LoVo (cell line): ENCODE measurements at regions not wholly inside any gene's neighbourhood (a gene's known extent, or its start where the extent isn't known, plus 50 kb on each side); places are given as distances from the start of the nearest gene placed in this dataset.

ENCODE experiments used
- DNase-seq: peaks from one replicate; pipeline ENCODE4 v3.0.0-alpha.2; 2016; ENCODE audit warnings: low spot score

DNA sequence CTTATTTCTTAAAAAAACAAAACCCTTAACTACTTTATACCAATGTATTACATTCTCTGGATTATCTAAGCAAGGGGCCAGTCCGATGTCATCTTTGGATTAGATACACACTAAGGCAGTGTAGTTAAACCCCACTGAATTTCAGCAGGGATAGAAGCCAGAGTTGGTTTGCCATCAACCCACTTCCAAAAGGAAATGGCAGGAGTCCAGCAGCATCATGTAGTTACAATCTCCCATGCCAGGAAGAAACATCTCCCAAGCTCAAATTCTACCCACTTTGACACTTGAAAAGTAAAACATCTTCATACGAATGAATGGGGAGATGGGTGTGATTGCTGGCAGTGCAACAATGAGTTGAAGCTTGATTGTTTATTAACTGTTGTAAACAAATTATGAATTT is 203.5 kb upstream of the PLXNC1 start:
- DNase-seq: no peak

DNA sequence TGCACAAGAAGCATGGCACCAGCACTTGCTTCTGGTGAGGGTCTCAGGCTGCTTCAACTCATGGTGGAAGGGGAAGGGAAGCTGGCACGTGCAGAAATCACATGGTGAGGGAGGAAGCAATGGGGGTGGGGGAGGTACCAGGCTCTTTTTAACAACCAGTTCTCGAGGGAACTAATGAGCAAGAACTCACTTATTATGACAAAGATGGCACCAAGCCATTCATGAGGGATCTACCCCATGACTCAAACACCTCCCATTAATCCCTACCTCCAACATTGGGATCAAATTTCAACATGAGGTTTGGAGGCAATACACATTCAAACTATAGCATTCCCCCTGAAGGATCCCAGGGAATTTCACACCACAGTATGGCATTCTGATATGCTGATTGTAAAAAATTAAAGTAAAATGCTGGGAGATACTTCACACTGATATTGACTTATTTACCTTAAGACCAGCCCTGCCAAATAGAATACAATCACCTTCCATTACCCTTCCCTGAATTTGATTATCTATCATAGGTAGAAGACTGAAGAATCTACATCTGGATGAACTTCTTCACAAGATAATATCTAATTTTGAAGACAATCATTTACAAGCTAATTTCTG is 201.7 kb upstream of the PLXNC1 start:
- no peak for DNase-seq

DNA sequence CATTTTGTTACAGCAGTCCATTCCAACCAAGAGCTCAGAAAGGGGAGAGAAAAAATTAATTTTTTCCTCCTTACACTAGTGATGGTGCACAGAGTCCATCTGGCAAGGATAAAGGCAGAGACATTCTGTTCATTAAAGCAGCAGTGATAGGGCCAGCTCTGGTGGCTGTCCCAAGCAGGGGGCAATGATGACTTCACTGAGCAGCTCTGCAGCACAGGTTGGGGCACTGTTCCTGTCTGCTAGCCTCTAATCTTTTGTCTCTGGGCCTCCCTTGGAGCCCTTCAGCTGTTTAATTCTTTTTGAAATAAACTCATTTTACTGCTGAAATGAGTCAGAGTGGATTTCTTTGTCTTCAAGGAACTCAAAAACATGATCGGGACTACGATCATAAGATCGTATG is 200.9 kb upstream of the PLXNC1 start:
- DNase-seq: no peak

DNA sequence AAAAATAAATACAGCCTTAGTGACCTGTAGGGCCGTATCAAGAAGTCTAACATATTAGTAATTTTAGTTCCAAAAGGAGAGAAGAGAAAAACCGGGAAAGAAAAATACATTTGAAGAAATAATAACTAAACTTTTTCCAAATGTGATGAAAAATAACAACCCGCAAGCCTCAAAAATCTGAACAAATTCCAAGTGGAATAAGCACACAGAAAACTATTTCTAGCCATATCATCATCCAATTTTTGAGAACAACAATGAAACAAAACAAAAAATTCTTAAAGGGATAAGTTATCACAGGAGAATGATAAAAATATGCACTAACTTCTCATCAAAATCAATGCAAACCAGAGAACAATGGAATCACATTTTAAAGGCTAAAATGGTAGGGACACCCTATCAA is 198.1 kb upstream of the PLXNC1 start:
- no peak for DNase-seq

DNA sequence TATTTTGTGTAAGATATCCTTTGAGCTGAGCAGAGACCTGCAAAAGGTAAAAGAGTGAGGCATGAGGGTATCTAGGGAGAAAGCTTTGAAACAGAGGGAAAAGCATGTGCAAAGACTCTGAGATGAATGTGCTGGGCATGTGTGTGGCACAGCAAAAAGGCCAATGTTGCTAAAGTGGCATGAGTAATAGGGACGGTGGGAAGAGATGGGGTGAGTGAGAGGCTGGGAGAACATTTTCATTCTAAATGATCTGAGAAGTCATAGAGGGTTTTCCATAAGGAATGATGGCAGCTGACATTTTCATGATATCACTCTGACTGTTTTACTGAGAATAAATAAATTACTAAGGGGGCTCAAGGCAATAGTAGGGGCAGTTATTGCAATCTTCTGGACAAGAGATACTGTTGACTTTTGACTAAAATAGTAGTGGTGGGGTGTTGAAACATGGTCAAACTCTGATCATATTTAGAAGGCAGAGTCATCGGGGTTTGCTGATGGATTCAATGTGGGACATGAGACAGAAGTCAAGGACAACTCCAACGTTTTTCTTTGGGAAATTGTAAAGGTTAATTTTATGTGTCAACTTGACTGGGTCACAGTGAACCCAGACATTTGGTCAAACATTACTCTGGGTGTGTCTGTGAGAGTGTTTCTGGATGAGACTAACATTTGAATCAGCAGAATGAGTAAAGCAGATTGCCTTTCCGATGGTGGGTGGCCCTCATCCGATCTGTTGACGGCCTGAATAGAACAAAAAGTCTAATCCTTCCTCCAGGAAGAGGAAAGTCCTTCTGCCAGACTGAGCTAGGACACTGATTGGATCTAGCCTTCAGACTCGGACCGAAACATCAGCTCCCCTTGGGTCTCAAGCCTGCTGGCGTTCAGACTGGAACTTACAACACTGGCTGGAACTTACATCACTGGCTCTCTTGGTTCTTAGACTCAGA is 193.9 kb upstream of the PLXNC1 start:
- no peak for DNase-seq

DNA sequence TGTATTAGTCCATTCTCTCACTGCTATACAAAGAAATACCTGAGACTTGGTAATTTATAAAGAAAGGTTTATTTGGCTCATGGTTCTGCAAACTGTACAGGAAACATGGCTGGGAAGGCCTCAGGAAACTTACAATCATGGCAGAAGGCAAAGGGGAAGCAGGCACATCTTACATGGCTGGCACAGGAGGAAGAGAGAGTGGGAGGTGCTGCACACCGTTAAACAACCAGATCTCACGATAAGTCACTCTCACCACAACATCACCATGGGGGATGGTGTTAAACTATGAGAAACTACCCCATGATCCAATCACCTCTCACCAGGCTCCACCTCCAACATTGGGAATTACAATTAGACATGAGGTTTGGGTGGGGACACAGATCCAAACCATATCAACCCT is 191.8 kb upstream of the PLXNC1 start:
- DNase-seq: no peak

DNA sequence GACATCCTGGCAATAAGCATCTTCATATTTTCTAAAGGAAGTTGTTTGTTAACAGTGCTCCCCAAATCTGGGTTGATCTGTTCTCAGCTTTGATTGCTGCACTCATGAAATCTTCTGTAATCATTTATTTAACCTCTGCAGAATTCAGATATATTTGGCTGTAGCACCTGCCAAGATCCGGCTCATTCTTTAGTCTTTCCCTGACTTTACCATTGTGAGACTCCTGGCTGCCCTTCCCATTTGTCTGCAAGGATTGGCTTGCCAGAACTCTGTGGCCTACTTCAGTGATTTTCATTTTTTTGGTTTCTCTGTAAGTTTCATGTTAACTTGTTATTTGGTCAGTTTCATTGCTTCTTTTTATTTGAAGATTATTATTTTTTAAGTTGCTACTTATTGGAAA is 191.2 kb upstream of the PLXNC1 start:
- DNase-seq: no peak

DNA sequence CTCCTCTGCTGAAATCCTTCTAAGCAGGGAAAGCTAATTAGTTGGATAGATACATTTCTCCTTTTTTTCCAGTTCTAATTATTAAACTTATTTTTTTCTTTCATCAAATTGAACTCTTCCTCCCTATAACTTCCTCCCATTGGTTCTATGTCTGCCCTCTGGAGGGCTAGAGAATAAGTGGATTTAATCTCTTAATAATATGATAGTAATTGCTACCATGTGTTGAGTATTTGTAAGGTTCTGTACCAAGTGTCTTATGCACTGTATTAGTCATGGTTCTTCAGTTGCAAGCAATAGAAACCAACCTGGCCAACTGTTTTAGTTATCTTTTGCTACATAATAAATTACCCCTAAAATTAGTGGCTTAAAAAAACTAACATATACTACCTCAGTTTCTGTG is 190.5 kb upstream of the PLXNC1 start:
- no peak for DNase-seq

DNA sequence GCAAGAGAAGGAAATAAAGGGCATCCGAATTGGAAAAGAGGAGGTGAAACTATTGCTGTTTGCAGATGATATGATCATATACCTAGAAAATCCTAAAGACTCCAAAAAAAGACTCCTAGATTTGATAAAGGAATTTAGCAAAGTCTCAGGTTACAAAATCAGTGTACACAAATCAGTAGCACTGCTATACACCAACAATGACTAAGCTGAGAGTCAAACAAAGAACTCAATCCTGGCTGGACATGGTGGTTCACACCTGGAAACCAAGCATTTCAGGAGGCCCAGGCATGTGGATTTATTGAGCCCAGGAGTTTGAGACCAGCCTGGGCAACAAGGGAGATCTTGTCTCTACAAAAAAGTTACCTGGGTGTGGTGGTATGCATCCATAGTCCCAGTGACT is 188.7 kb upstream of the PLXNC1 start:
- no peak for DNase-seq

DNA sequence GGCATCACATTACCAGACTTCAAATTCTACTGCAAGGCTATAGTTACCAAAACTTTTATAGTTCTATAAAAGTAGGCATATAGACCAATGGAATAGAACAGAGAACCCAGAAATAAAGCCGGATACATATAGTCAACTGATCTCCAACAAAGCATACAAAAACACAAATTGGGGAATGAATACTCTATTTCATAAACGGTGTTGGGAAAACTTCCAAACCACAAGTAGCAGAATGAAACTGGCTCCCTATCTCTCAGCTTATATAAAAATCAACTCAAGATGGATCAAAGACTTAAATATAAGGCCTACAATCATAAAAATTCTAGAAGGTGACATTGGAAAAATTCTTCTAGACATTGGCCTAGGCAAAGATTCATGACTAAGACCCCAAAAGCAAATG is 187.9 kb upstream of the PLXNC1 start:
- no peak for DNase-seq

DNA sequence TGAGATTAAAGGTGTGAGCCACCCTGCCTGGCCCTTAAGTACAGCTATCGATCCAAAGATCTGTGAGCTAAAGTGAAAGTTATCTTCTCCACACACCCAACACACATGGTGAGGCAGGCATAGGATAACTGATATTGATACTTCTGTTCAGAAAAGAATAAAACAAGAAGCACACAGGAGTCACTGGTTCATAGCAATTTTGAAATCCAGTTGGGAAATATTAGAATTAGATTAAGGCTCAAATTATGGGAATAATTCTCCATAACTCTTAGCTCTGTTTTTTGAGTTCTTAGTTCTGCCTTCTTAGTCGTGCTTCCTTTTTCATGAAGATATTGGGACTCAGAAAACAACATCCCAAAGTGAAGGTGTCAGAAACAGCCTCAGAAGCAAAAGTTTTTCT is 186.0 kb upstream of the PLXNC1 start:
- no peak for DNase-seq

DNA sequence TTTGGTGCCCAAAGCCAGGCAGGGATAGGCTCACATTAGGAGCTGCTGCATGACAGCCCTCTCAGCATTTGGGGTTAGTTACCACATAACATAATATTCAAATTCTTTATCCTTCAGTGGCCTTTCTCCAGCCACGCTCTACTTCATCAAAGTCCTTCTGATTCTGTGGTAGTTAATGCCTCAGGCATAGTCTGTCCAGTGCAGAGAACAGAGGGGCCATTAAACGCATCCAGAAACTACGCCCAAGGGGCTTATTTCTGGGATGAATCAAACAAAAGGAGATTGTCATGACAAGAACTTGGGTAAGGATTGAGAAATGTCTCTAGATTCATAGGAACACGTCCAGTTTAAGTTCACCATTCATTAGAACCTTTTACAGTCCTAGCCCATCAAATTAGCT is 183.4 kb upstream of the PLXNC1 start:
- no peak for DNase-seq

DNA sequence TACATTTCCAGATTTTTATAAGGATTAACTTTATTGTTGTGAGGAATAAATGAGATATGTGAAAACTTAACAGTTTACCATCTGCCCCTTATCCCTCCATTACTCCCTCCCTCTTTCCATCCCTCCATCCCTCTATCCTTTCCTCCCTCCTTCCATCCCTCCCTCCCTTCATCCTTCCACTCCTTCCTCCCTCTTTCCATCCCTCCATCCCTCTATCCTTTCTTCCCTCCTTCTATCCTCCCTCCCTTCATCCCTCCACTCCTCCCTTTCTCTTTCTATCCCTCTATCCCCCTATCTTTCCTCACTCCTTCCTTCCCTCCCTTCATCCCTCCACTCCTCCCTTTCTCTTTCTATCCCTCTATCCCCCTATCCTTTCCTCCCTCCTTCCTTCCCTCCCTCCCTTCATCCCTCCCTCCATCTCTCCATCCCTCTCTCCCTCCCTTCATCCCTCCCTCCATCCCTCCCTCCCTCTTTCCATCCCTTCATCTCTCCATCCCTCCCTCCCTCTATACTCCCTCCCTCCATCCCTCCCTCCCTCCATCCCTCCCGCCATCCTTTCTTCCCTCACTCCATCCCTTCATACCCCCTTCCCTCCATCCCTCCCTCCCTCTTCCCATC is 181.8 kb upstream of the PLXNC1 start:
- no peak for DNase-seq

DNA sequence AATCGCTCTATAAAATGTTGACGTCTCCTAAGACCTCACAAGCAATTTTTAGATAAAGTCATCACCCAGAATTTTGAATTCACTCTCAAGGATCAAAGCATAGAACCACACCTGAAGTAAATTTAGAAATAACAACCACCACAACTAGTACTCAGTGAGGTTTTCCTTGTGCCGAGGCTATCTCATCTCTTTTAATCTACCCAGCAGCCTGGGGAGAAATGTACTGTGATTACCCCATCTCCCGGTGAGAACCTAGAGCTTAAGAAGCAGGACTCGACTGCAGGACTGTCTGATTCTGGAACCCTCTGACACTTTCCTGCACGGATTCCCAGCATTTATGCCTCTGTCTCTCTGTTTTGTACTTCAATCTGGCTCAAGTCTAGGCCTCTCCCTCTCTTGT is 180.9 kb upstream of the PLXNC1 start:
- DNase-seq: no peak

DNA sequence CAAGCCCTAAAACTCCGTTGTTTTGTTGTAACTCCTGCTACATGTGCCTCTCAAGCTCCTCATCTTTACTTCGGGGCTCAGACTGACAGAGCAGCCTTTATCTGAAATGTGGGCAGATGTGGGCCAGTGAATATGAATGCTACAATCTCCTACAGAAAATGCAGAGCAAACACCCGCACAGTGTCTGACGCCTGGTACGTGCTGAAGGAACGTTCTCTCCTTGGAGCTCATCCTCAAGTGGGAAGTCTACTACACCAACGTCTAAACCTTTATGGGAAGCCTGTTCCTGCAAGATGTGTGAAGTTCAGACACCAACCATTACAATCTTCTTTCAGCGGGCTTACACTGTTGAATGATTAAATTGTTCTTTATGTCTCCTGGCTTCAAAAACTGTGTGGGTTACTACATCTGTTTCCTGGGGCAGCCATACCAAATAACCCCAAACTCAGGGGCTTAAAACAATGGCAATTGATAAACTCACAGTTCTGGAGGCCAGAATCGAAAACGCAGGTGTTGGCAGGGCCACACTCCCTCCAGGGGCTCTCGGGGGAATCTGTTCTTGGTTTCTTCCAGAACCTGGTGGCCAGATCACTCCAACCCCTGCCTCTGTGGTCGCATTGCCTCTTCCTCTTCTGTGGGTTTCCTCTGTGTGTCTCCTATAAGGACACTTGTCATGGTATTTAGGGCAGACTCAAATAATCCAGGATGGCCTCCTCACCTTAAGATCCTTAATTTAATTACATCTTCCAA is 179.7 kb upstream of the PLXNC1 start:
- DNase-seq: no peak

DNA sequence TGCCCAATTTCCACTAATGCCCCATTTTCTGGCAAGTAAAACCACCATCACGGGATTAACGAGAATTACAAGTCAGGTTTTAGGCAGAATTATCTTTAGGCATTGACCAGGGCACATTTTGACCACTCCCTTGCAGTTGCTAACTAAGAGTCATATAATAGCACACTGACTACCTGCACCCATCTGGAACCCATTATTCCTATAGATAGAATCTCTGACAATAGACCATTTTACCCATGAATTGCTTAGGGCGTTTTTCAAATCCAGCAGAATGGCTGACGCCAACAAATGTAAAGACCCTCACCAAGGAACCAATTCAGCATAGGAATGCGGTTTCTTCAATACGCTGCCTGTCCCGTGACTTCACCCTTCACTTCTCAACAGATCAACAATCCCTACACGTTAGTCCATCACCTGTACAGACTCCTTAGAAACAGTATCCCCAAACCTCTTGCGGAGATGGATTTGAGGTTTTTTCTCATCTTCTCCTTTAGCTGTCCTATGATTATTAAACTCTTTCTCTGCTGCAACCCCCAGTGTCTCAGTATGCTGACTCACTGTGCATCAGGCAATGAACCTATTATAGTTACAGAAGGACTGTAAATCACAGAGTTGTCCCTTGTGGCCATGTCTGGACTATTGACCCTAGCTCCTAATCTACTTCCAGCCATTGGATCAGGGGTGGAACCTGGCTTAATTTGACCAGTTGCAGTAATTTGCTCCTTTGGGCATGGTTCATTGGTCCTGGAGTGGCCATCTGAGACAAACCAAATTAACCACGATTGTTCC is 177.3 kb upstream of the PLXNC1 start:
- no peak for DNase-seq

DNA sequence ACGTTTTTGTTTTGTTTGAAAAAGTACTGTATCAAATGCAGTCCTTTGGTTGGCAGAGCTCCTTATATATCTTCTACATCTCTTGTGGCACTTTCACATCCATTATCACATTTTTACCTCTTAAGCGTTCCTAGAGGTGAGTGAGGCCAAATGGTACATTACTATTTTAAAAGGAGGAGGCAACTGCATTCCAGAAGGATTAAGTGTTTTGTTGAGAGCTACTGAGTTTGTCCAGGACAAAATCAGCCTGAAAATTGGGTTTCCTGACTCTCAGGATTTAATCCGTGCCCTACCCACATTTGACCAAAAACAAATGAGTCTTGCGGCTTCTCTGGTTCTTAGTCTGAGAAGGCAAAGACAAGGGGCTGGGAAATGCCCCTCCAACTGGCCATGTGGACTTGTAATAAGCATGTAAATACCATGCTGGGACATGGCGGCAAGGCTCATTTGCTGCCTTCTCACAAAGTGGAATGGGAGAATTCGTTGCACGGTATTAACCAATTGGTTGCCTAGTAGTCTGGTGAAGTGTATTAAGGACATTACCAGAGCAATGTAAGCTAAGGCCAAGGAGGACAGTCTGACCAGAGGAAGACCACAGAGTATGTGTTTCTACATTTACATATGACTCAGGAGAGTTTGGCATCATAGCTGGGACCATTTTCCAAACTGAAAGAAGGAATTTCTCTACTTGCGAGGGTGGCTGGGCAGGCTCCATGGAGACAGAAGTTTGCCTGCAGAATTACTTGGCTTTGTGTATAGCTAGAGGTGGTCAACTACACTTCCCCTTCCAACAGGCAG is 175.8 kb upstream of the PLXNC1 start:
- no peak for DNase-seq

DNA sequence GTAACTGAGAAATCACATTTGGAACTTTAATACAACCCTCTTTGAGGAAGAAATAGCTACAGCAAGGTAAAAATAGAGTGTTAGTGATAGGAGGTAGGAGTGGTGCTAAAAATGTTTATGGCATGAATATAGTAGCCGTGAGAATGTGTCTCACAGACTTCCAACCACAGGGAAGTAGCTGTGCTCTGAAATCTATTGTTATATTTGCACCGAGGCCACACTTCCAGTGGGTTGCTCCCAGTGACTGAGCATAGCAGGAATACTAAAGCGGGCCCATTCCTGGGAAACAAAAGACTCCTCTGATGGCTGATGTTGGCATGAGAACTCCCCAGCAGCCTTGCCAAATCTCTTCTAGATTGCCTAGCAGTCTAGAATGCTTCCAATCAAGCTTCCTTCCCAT is 174.1 kb upstream of the PLXNC1 start:
- DNase-seq: no peak

DNA sequence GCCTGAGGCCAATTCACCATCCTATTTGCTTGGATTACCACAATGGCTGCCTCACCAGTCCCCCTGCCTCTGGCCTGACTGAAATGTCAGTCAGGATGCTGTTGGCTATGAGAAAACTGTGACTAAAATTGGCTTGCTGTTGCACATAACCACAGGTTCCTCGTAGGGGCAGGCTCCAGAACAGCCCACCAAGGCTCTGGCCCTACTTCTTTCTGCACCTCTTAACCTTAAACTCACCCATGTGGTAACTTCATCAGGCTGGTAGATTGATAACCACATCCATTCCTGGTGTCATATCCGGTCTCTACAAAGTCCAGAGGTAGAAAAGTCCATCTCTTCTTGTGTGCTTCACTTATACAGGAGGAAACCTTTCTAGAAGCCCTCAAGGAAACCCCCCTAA is 172.4 kb upstream of the PLXNC1 start:
- DNase-seq: no peak

DNA sequence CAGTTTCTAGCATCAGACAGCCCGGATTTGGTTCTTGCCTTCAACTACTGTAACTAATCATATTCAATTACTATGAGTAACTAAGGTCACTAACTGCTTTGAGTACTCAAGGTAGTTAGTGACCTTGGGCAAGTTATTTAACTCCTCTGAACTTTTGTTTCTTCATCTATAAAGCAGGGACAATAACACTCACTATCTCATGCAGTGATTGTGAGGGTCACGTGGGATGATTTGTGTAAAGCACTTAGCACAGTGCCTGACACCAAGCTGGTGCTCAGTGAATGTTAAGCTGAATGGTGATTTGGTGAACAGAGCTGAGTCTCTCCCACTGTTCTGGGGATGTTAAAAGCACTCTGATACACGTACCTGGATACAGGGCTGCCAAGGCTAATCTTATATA is 171.3 kb upstream of the PLXNC1 start:
- no peak for DNase-seq

DNA sequence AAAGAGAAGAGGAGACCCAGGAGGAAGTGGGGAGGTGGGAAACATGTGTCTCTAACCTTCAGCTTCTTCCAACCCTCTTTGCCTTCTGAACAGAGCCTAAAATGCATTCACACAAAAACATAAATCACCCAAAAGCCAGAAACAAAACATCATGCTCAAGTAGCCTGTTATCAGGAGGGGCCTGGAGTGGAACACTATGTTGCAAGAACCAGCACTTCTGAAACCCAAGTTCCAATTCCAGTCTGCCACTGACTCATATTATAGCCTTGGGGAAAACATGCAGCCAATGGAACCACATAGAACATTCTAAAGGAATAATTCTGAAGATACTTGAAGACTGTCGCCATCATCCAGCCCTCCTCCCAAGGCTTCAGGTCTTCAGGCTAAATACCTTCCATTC is 169.8 kb upstream of the PLXNC1 start:
- no peak for DNase-seq
